GM13976 (cell line): ENCODE measurements at regions not wholly inside any gene's neighbourhood (a gene's known extent, or its start where the extent isn't known, plus 50 kb on each side); places are given as distances from the start of the nearest gene placed in this dataset.

ENCODE experiments used
- DNase-seq: peaks from one replicate; pipeline ENCODE4 v3.0.0; 2012; ENCODE audit warnings: low spot score
- CTCF ChIP-seq: IDR thresholded peaks from 2 replicates; pipeline ENCODE4 v1.5.1; 2012; ENCODE audit warnings: borderline replicate concordance, mild to moderate bottlenecking; ENCODE audit not compliant: insufficient read depth; ENCODE audit errors: extremely low read depth, missing control alignments, control extremely low read depth
- in situ Hi-C: fragments of 300-500 bp; cut with MboI; formaldehyde crosslinking; loops from one replicate; pipeline ENCODE4 v1.12.0; 2022; ENCODE audit warnings: low sequenced_read_pairs, mixed read lengths, inconsistent platforms; ENCODE audit not compliant: unreplicated experiment

DNA sequence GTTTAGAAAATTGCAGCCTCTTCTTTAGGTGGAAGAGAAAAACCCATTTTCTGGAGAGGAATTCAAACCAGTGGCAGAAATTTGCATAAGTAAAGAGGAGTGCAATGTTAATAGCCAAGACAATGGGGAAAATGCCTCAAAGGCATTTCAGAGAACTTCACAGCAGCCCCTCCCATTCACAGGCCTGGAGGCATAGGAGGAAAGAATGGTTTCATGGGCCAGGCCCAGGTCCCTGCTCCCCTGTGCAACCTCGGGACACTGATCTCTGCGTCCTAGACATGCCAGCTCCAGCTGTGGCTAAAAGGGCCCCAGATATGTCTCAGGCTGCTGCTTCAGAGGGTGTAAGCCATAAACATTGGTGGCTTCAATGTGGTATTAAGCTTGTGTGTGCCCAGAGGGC is 161.8 kb upstream of the CENPE start:
- in situ Hi-C loops, result no loop called here
- DNase-seq, result no peak
- TF ChIP-seq CTCF, result no peak

DNA sequence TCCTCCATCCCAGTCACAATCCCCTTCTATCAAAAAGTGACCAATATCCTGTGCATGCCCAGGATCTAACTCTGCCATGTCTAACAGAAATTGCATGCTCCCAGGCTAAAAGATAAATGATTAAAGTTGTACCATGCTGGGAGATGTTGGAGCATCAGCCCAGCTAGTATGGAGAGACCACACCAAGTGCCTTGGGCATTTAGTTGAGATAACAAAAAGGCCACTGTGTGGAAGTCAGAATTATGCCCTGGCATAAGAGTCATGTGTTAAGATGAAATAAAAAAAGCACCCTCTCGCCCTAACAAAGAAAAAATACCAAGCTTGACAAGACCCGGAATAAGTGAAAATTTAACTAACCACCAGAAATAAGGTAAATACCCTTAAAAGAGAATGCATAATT is 155.9 kb upstream of the CENPE start:
- no peak for DNase-seq
- no peak for TF ChIP-seq CTCF
- in situ Hi-C loops, result no loop called here

DNA sequence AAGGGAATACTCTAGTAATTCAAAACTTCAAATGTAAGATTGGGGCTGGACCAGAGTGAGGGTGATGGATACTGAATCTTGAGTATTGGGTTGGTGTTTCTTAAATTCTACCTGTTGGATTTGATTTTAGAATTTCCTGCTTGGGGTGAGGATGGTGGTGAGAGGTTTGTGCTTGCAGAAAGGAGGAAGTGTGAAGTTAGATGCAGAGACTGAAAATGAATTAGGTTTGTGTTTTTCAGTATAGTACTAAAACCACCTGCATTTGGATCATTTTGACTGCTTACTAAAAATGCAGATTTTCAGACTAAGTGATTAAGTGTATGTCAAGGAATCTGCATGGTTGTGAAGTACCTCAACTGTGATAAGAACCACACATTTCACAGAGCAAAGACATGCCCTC is 131.5 kb upstream of the CENPE start:
- in situ Hi-C loops, result no loop called here
- no peak for TF ChIP-seq CTCF
- DNase-seq, result no peak

DNA sequence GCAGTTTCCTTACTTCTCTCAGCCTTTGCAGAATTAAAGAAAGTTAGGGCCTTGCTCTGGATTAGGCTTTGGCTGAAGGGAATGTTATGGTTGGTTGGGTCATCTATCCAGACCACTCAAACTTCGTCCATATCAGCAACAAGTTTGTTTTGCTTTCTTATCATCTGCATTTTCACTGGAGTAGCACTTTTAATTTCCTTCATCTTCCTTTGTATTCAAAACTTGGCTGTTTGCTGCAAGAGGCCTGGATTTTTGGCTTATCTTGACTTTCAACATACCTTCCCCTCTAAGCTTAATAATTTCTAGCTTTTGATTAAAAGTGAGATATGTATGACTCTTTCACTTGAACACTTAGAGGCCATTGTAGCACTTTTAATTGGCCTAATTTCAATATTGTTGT is 126.7 kb upstream of the CENPE start:
- TF ChIP-seq CTCF, result no peak
- in situ Hi-C loops, result no loop called here
- no peak for DNase-seq

GRCh38 chr4:103318327-103318726 is 120.2 kb upstream of the CENPE start:
- no peak for DNase-seq
- no peak for TF ChIP-seq CTCF
- in situ Hi-C loops, result no loop called here

DNA sequence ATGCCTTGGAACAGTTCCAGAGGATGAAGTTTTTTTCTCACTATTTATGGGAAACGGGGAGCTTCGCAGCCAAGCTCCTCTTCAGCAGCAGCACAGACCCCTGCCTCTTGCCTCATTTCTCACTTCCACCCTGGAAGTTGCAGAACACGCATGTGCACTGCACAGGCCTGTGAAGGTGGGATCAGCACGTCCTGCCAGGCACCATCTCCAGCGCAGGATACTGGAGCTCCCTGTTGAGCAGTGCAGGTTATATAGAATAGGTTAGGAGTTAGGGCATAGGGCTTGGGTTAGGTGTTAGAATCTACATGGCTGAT is 110.1 kb upstream of the CENPE start:
- TF ChIP-seq CTCF, result no peak
- in situ Hi-C loops, result no loop called here
- DNase-seq, result no peak
